Adrenal gland (tissue), 5 donors: ENCODE measurements at regions not wholly inside any gene's neighbourhood (a gene's known extent, or its start where the extent isn't known, plus 50 kb on each side); places are given as distances from the start of the nearest gene placed in this dataset.

Experiments used
- CTCF ChIP-seq, 6 experiments: fragments of 450-650 bp in 4 of 6; fragments of 200-600 bp in 2 of 6; sonication (generic) in 1 of 6; IDR thresholded peaks; 1 replicate in 5 of 6; 2 replicates in 1 of 6; pipeline versions ENCODE4 v1.5.1 to v1.8.0; 2016 to 2021; ENCODE audit warnings: antibody characterized with exemption in 6 of 6, mild to moderate bottlenecking in 2 of 6, moderate library complexity in 1 of 6
- POLR2A ChIP-seq, 2 donors: fragments of 450-650 bp; IDR thresholded peaks; one replicate each; pipeline ENCODE4 v1.6.1; 2017; ENCODE audit warnings: antibody characterized with exemption in 2 of 2, mild to moderate bottlenecking in 2 of 2, moderate library complexity in 1 of 2
- donor health status: DM: no; HTN: no; CAD: no.

GRCh38 chr22:22034469-22035132 is 52.0 kb upstream of the TOP3B start:
- no peak for TF ChIP-seq CTCF (IDR thresholded peaks at IDR 0.05)
- TF ChIP-seq POLR2A (IDR thresholded peaks at IDR 0.05), result no peak
